Renal cortex interstitium (tissue), 11 donors: ENCODE measurements at regions not wholly inside any gene's neighbourhood (a gene's known extent, or its start where the extent isn't known, plus 50 kb on each side); places are given as distances from the start of the nearest gene placed in this dataset.
A peak's percentile ranks its signal among the peaks of the same experiment; 100 is the strongest.

Experiments used
- DNase-seq, 11 donors: peaks; one replicate each; pipeline ENCODE4 v3.0.0-alpha.2; 2013; ENCODE audit warnings: low read depth in 9 of 11, low spot score in 4 of 11; ENCODE audit errors: extremely low read depth in 1 of 11

GRCh38 chr2:19300961-19301360 is 57.5 kb downstream of the OSR1 start:
- no peak for DNase-seq

- no peak for DNase-seq
Measured at GRCh38 chr2:19299522-19299921, 58.9 kb downstream of the OSR1 start.

- peak in 1 of 11 donors; percentile 9 for DNase-seq
Measured at GRCh38 chr2:19299032-19299431, 59.4 kb downstream of the OSR1 start.

GRCh38 chr2:19297716-19298115 is 60.7 kb downstream of the OSR1 start:
- no peak for DNase-seq

GRCh38 chr2:19295998-19296502 is 62.4 kb downstream of the OSR1 start:
- no peak for DNase-seq

- DNase-seq = no peak
Measured at GRCh38 chr2:19292007-19292406, 66.4 kb downstream of the OSR1 start.

- DNase-seq = no peak
Measured at GRCh38 chr2:19288291-19288690, 70.1 kb downstream of the OSR1 start.

GRCh38 chr2:19287324-19287723 is 71.1 kb downstream of the OSR1 start:
- DNase-seq = no peak

- DNase-seq = no peak
Measured at GRCh38 chr2:19282305-19282704, 76.1 kb downstream of the OSR1 start.

GRCh38 chr2:19274439-19274838 is 84.0 kb downstream of the OSR1 start:
- DNase-seq = no peak

- no peak for DNase-seq
Measured at GRCh38 chr2:19272941-19273470, 85.4 kb downstream of the OSR1 start.

- no peak for DNase-seq
Measured at GRCh38 chr2:19272039-19272438, 86.4 kb downstream of the OSR1 start.

- DNase-seq = no peak
Measured at GRCh38 chr2:19264852-19265251, 93.6 kb downstream of the OSR1 start.

GRCh38 chr2:19262150-19262549 is 96.3 kb downstream of the OSR1 start:
- no peak for DNase-seq

GRCh38 chr2:19261061-19261460 is 97.4 kb downstream of the OSR1 start:
- no peak for DNase-seq

GRCh38 chr2:19256121-19256601 is 102.3 kb downstream of the OSR1 start:
- DNase-seq = peak in 4 of 11 donors; percentile 15 to 36 (median 22)

- no peak for DNase-seq
Measured at GRCh38 chr2:19255481-19255880, 102.9 kb downstream of the OSR1 start.

GRCh38 chr2:19251554-19251953 is 106.9 kb downstream of the OSR1 start:
- DNase-seq = no peak

GRCh38 chr2:19250906-19251305 is 107.5 kb downstream of the OSR1 start:
- no peak for DNase-seq

GRCh38 chr2:19247186-19247585 is 111.2 kb downstream of the OSR1 start:
- no peak for DNase-seq

GRCh38 chr2:19246496-19246895 is 111.9 kb downstream of the OSR1 start:
- peak in 2 of 11 donors; percentile 18 to 34 for DNase-seq
